HG03135 (cell line): ENCODE measurements at regions not wholly inside any gene's neighbourhood (a gene's known extent, or its start where the extent isn't known, plus 50 kb on each side); places are given as distances from the start of the nearest gene placed in this dataset.
"Not testable (repeated sequence)": the region's sequence is repeated elsewhere in the genome, so short reads cannot be mapped to it uniquely, and the experiment has no call there.

Source experiments
- ATAC-seq: cut with Tn5 transposase; IDR thresholded peaks from one replicate; pipeline ENCODE4 v1.9.1; 2021; ENCODE audit warnings: mild to moderate bottlenecking, moderate library complexity; ENCODE audit not compliant: unreplicated experiment

GRCh38 chr15:38797506-38797905, 232.9 kb upstream of the RASGRP1 start:
- not testable (repeated sequence) for ATAC-seq

GRCh38 chr15:38799202-38799601, 234.6 kb upstream of the RASGRP1 start:
- not testable (repeated sequence) for ATAC-seq

DNA sequence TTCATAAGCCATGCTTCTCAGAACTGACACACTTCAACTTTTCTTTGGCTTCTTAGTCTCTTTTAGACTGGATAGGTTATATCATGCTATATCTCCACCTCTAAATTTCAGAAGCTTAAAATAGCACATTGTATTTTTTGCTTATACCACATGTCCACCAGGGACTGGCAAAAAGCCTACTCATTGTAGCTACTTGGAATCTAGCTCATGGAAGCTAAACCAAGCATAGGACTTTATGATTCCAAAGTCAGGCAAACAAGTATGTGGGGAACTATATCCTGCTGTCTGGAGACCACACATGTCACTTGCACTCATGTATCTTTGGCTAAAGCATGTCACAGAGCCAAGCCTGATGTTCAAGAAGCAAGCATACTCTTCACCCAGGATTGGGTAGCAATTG, 245.0 kb upstream of the RASGRP1 start:
- ATAC-seq: no peak

- ATAC-seq: no peak
These were observed 246.1 kb upstream of the RASGRP1 start for GRCh38 chr15:38810686-38811085.

DNA sequence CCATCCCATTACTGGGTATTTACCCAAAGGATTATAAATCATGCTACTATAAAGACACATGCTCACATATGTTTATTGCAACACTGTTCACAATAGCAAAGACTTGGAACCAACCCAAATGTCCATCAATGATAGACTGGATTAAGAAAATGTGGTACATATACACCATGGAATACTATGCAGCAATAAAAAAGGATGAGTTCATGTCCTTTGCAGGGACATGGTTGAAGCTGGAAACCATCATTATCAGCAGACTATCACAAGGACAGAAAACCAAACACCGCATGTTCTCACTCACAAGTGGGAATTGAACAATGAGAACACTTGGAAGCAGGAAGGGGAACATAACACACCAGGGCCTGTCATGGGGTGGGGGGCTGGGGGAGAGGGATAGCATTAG, 249.6 kb upstream of the RASGRP1 start:
- not testable (repeated sequence) for ATAC-seq

DNA sequence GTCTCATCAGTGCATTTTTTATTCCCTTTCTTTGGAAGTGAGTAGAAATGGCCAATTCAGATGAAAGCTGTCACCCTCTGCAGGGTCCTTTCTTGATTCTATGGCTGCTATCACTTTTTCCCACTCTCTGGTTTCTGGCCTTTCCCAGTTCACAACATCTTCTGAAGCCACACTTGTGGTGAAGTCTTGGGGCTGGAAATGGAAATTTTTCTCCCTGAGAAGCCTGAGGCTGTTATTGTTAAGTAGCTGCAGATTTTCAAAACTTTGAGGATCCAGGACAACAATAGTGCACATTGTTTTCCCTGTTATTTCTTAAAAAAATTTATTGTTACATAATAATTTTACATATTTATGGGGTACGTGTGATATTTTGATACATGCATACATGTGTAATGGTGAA, 250.3 kb upstream of the RASGRP1 start:
- ATAC-seq: no peak

GRCh38 chr15:38817427-38818156, 253.0 kb upstream of the RASGRP1 start:
- peak; percentile 94 for ATAC-seq

- no peak for ATAC-seq
These were observed 253.7 kb upstream of the RASGRP1 start for GRCh38 chr15:38818157-38818790.

DNA sequence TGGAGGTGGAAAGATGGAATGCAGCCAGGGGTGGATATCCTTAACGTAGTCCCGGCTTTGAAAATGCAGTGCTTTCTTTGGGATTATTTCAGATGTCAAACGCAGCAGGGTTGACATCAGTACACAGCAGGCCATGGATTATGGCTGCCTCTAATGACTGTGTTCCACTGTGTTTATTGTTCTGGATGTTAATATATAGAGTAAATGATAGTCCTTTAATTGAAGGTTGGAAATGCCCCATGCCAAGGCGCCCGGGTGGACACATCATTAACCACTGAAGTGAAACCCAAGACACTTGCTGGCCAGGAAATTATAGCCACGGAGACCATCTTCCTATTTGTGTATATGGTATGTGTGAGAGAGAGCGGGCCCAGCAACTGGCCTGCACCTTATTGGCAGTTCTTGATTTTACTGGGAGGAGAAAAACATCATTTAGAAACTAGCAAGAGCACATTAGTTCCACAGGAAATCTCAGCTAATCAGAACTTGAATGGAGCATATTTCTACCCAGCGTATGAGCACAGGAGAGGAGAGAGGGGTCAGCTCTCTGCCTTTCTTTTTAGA, 254.9 kb upstream of the RASGRP1 start:
- ATAC-seq: no peak

DNA sequence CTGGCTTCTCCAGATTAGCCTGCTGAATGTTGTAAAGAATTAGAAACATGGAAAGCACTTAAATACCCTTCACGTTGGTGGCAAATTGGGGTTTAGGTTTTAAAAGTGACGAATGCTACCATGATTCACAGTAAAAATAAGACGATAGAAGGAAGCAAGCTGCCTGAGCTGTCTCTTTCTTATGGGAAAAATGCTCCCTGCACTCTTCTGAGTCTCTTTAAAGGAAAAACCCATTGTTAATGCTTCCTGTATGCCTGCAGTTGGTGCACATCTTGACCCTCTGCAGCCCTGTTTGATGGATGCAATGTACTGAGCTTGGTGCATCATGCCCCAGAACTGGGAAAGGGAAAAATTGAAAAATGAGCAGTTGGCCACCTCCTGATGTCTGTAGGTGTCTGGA, 258.6 kb upstream of the RASGRP1 start:
- ATAC-seq: no peak

- ATAC-seq: no peak
These were observed 260.1 kb upstream of the RASGRP1 start for GRCh38 chr15:38824719-38825118.

- ATAC-seq: no peak
These were observed 262.3 kb upstream of the RASGRP1 start for GRCh38 chr15:38826880-38827279.

DNA sequence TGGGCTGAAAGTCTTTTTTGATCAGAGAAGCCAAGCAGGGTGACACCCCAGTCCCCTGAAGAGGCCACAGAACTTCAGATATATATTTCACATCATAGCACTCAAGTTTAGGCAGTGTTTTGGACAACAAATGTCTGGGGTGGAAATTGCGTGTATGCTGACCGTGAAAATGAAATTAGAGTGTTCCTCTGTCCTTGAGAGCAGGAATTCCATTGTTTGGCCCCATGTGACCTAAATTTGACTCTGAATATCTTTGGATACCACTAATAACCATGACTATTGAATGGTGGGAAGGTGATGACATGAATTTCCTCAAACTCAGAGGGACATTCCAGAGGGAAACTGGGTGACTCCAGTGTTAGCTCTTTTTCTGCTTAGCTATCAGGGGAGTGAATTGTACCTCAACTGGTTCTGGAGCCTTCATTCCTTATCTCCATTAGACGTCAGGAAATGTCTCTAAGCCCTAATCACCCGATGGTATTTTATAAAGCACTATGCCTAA, 263.5 kb upstream of the RASGRP1 start:
- no peak for ATAC-seq

- no peak for ATAC-seq
These were observed 264.5 kb upstream of the RASGRP1 start for GRCh38 chr15:38829086-38829485.

GRCh38 chr15:38842226-38842625, 277.6 kb upstream of the RASGRP1 start:
- no peak for ATAC-seq

- ATAC-seq: no peak
These were observed 278.5 kb upstream of the RASGRP1 start for GRCh38 chr15:38843051-38843501.

GRCh38 chr15:38843736-38844590, 279.3 kb upstream of the RASGRP1 start:
- no peak for ATAC-seq

DNA sequence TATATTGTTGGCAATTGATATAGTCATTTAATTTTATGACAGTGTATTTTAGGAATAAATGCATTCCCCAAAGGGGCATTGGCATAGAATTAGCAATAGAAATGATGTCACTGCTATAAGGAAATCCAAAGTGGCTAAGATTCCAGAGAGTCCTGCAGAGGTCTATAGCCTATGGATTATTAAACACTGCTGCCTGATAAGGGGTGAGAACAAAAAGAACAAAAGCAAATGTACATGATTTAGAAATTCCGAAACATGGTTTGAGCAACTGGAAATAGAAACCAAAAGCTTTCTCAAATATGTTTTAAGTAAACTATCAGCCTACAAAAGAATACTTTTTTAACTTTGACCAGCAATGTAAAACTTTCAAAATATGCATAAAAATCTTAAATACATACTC, 280.1 kb upstream of the RASGRP1 start:
- no peak for ATAC-seq

GRCh38 chr15:38846346-38846745, 281.7 kb upstream of the RASGRP1 start:
- no peak for ATAC-seq

DNA sequence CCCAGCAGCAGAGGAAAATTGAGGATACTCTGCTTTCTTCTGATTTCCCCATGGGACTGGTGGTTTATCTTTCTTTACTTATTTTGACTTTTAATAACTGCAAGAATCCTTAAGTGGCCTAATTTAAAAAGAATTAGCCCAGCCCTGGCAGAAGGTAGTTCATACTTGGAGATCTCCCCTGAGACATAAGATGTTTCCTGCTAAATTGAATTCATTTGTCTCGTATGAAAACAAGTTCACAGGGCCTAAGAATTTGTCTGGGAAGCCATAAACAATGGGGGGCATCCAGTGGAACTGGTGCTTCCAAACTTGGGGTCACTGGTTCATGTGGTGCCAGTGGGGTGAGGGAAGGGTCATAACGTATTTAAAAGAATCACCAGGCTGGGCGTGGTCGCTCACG, 283.1 kb upstream of the RASGRP1 start:
- no peak for ATAC-seq

- ATAC-seq: no peak
These were observed 284.4 kb upstream of the RASGRP1 start for GRCh38 chr15:38849046-38849445.
